IMR-90 (cell line): ENCODE measurements at regions not wholly inside any gene's neighbourhood (a gene's known extent, or its start where the extent isn't known, plus 50 kb on each side); places are given as distances from the start of the nearest gene placed in this dataset.

Experiments used
- ATAC-seq: fragments of 200-7000 bp; cut with Tn5 transposase; 2 replicates; pipeline ENCODE4 v1.9.1; 2020; ENCODE audit warnings: low read depth, mild to moderate bottlenecking, moderate library complexity
- BruUV-seq: library from RNA; stranded (reverse); fragments of 400-500 nt; replicated peaks from 2 replicates; lab custom pipeline; 2021; lab: Mats Ljungman, UMichigan
- CTCF ChIA-PET: fragments of 300-600 bp; formaldehyde crosslinking; extraction: SDS; loops from one replicate; lab custom pipeline; 2021; ENCODE audit warnings: antibody characterized with exemption; lab: Yijun Ruan, JAX
- POLR2A ChIA-PET: fragments of 300-600 bp; sonication (Branson Sonifier 250); formaldehyde crosslinking; loops from one replicate; lab custom pipeline; 2022; ENCODE audit warnings: antibody characterized with exemption; ENCODE audit not compliant: unreplicated experiment; lab: Charles Lee
- DNase-seq: peaks from one replicate; pipeline ENCODE4 v3.0.0; 2013
- H2AFZ ChIP-seq: replicated peaks from 2 replicates; pipeline ENCODE3; 2013; ENCODE audit warnings: low read length, mild to moderate bottlenecking; ENCODE audit not compliant: poor library complexity
- H2AK5ac ChIP-seq: 2 replicates; pipeline ENCODE4 v1.6.1; 2013; ENCODE audit warnings: low read depth, low read length, inconsistent platforms
- H2AK9ac ChIP-seq: replicated peaks from 2 replicates; pipeline ENCODE3; 2013; ENCODE audit warnings: mild to moderate bottlenecking, low read depth, low read length, moderate library complexity; ENCODE audit not compliant: poor library complexity
- H2BK120ac ChIP-seq: 2 replicates; pipeline ENCODE4 v1.6.1; 2013; ENCODE audit warnings: low read depth, low read length, inconsistent platforms
- H2BK15ac ChIP-seq: 3 replicates; pipeline ENCODE4 v1.6.1; 2013; ENCODE audit warnings: low read depth, low read length, inconsistent platforms
- H2BK20ac ChIP-seq: 2 replicates; pipeline ENCODE4 v1.6.1; 2013; ENCODE audit warnings: low read depth, mild to moderate bottlenecking, inconsistent platforms, low read length, moderate library complexity
- H2BK5ac ChIP-seq: 2 replicates; pipeline ENCODE4 v1.6.1; 2013; ENCODE audit warnings: mild to moderate bottlenecking, low read depth, low read length, inconsistent platforms; ENCODE audit not compliant: poor library complexity, severe bottlenecking
- H3K14ac ChIP-seq: replicated peaks from 2 replicates; pipeline ENCODE4 v1.6.1; 2013; ENCODE audit warnings: low read depth, low read length, inconsistent platforms
- H3K18ac ChIP-seq: 2 replicates; pipeline ENCODE4 v1.6.1; 2013; ENCODE audit warnings: low read depth, low read length, control low read depth
- H3K23ac ChIP-seq: 2 replicates; pipeline ENCODE4 v1.6.1; 2013; ENCODE audit warnings: low read depth, low read length, inconsistent platforms
- H3K27ac ChIP-seq: 2 replicates; pipeline ENCODE4 v1.5.1; 2013; ENCODE audit warnings: mild to moderate bottlenecking, control low read depth, low read length; ENCODE audit not compliant: insufficient read depth
- H3K27me3 ChIP-seq: 2 replicates; pipeline ENCODE4 v1.6.1; 2013; ENCODE audit warnings: low read length; ENCODE audit not compliant: control insufficient read depth, insufficient read depth
- H3K36me3 ChIP-seq: 2 replicates; pipeline ENCODE4 v1.6.1; 2013; ENCODE audit warnings: low read length, mixed read lengths; ENCODE audit not compliant: control insufficient read depth, insufficient read depth
- H3K4ac ChIP-seq: 2 replicates; pipeline ENCODE4 v1.6.1; 2013; ENCODE audit warnings: low read depth, low read length, inconsistent platforms
- H3K4me1 ChIP-seq: 2 replicates; pipeline ENCODE4 v1.6.1; 2013; ENCODE audit warnings: low read length, mixed read lengths; ENCODE audit not compliant: control insufficient read depth, insufficient read depth
- H3K4me2 ChIP-seq: 2 replicates; pipeline ENCODE4 v1.6.1; 2013; ENCODE audit warnings: low read depth, mild to moderate bottlenecking, control low read depth, low read length, moderate library complexity
- H3K4me3 ChIP-seq: 2 replicates; pipeline ENCODE4 v1.5.1; 2013; ENCODE audit warnings: low read depth, mild to moderate bottlenecking, control low read depth, low read length, moderate library complexity; ENCODE audit not compliant: insufficient read depth
- H3K56ac ChIP-seq: 2 replicates; pipeline ENCODE4 v1.6.1; 2013; ENCODE audit warnings: low read length, inconsistent platforms; ENCODE audit not compliant: insufficient read depth; ENCODE audit errors: extremely low read depth
- H3K79me1 ChIP-seq, 2 experiments: 2 replicates each; pipeline ENCODE4 v1.6.1; 2013; ENCODE audit warnings: low read length in 2 of 2, inconsistent platforms in 1 of 2, low read depth in 1 of 2
- H3K9ac ChIP-seq: 2 replicates; pipeline ENCODE4 v1.6.1; 2013; ENCODE audit warnings: low read depth, low read length, control low read depth
- H3K9me1 ChIP-seq: 2 replicates; pipeline ENCODE4 v1.6.1; 2013; ENCODE audit warnings: low read length, inconsistent platforms; ENCODE audit not compliant: insufficient read depth
- H3K9me3 ChIP-seq: 2 replicates; pipeline ENCODE4 v1.6.1; 2013; ENCODE audit warnings: low read length; ENCODE audit not compliant: control insufficient read depth, insufficient read depth
- H4K20me1 ChIP-seq: 2 replicates; pipeline ENCODE4 v1.6.1; 2013; ENCODE audit warnings: low read length, inconsistent platforms; ENCODE audit not compliant: insufficient read depth
- H4K5ac ChIP-seq: 2 replicates; pipeline ENCODE4 v1.6.1; 2013; ENCODE audit warnings: mild to moderate bottlenecking, low read depth, low read length, control low read depth
- H4K8ac ChIP-seq, 2 experiments: 2 replicates each; pipeline ENCODE4 v1.6.1; 2013; ENCODE audit warnings: low read depth in 2 of 2, low read length in 2 of 2, control low read depth in 1 of 2, inconsistent platforms in 1 of 2
- H4K91ac ChIP-seq: 2 replicates; pipeline ENCODE4 v1.6.1; 2013; ENCODE audit warnings: low read depth, low read length, inconsistent platforms; ENCODE audit not compliant: insufficient read depth
- BHLHE40 ChIP-seq: fragments of 150-350 bp; IDR thresholded peaks from 2 replicates; pipeline ENCODE4 v1.6.1; 2016; ENCODE audit warnings: mild to moderate bottlenecking, low read depth, low read length
- CEBPB ChIP-seq: IDR thresholded peaks from 2 replicates; pipeline ENCODE4 v1.6.1; 2012; ENCODE audit warnings: low read depth, low read length, improper control_type of control experiment
- CHD1 ChIP-seq: IDR thresholded peaks from 2 replicates; pipeline ENCODE4 v1.6.1; 2012; ENCODE audit warnings: low read depth, low read length, improper control_type of control experiment
- FOS ChIP-seq: fragments of 150-350 bp; IDR thresholded peaks from 2 replicates; pipeline ENCODE4 v1.6.1; 2016; ENCODE audit warnings: low read depth, low read length
- MAFK ChIP-seq: IDR thresholded peaks from 2 replicates; pipeline ENCODE4 v1.6.1; 2012; ENCODE audit warnings: low read depth, low read length, improper control_type of control experiment
- MAZ ChIP-seq: IDR thresholded peaks from 2 replicates; pipeline ENCODE4 v1.6.1; 2012; ENCODE audit warnings: low read depth, mild to moderate bottlenecking, low read length, improper control_type of control experiment, moderate library complexity, borderline replicate concordance
- MXI1 ChIP-seq: IDR thresholded peaks from 2 replicates; pipeline ENCODE4 v1.6.1; 2012; ENCODE audit warnings: low read depth, mild to moderate bottlenecking, low read length, moderate library complexity, borderline replicate concordance
- NFE2L2 ChIP-seq: fragments of 150-350 bp; IDR thresholded peaks from 2 replicates; pipeline ENCODE4 v1.6.1; 2016; ENCODE audit warnings: low read depth, mild to moderate bottlenecking, low read length
- POLR2A ChIP-seq: IDR thresholded peaks from 2 replicates; pipeline ENCODE4 v1.6.1; 2012; ENCODE audit warnings: mild to moderate bottlenecking, low read depth, low read length
- RAD21 ChIP-seq: IDR thresholded peaks from 2 replicates; pipeline ENCODE4 v1.6.1; 2012; ENCODE audit warnings: low read length, improper control_type of control experiment
- RCOR1 ChIP-seq: IDR thresholded peaks from 2 replicates; pipeline ENCODE4 v1.6.1; 2012; ENCODE audit warnings: mild to moderate bottlenecking, low read length, improper control_type of control experiment; ENCODE audit not compliant: insufficient replicate concordance
- RFX5 ChIP-seq: IDR thresholded peaks from 2 replicates; pipeline ENCODE4 v1.8.0; 2012; ENCODE audit warnings: low read depth, mild to moderate bottlenecking, low read length, moderate library complexity
- SMC3 ChIP-seq: fragments of 150-350 bp; IDR thresholded peaks from 2 replicates; pipeline ENCODE4 v1.6.1; 2016; ENCODE audit warnings: low read depth, mild to moderate bottlenecking, antibody characterized with exemption, low read length, moderate library complexity
- WGBS, 2 experiments: methylation state at CpG; one replicate each; pipeline versions ENCODE4 v1.1.5 to v1.1.7; 2013; ENCODE audit warnings: missing lambda C conversion rate in 2 of 2; ENCODE audit not compliant: insufficient read length in 1 of 2; ENCODE audit errors: extremely low coverage in 2 of 2; 5-methylcytosine and 5-hydroxymethylcytosine counted together
- dilution Hi-C: fragments of 300-500 bp; cut with HindIII; formaldehyde crosslinking; loops from one replicate; pipeline ENCODE4 v1.14.3; 2018; ENCODE audit warnings: low sequenced_read_pairs; ENCODE audit not compliant: unreplicated experiment
- in situ Hi-C: fragments of 300-500 bp; cut with MboI; formaldehyde crosslinking; loops from 3 replicates; pipeline ENCODE4 v1.14.3; 2019; ENCODE audit warnings: low sequenced_read_pairs, inconsistent platforms, mixed read lengths
- intact Hi-C: fragments of 100-400 bp; cut with micrococcal nuclease; formaldehyde crosslinking; loops from 2 replicates; pipeline ENCODE4 v1.10.0; 2022
- TF ChIP-seq, protein P1 (sequence below): fragments of 150-350 bp; IDR thresholded peaks from 2 replicates; pipeline ENCODE4 v1.6.1; 2016; ENCODE audit warnings: low read depth, mild to moderate bottlenecking, low read length, moderate library complexity, borderline replicate concordance
- TF ChIP-seq, protein P2 (sequence below): fragments of 150-350 bp; IDR thresholded peaks from 2 replicates; pipeline ENCODE4 v1.6.1; 2017; ENCODE audit warnings: mild to moderate bottlenecking, antibody characterized with exemption, low read length, low read depth
- TF ChIP-seq, protein P3 (sequence below): conservative IDR thresholded peaks from 2 replicates; pipeline ENCODE4 v1.5.1; 2012; ENCODE audit warnings: mild to moderate bottlenecking, low read depth, low read length, improper control_type of control experiment

DNA sequence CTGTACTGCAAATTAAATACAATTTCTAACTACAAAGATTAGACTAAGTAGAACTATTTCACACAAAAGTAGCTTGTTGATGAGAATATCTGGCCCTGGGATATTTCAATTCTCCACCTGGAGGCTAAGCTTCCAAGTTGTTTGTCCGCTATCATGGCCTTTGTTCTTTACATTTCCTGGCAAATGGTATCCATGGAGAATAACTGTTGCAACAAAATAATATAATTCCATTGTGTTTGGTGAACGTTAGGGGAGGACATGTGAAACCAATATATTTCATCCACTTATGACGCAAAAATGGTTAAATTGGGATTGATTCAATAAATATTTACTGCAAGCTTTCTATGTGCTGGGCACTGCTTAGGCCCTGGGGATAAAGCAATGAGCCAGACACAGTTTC is 565.4 kb downstream of the PTPRC start:
- Histone ChIP-seq H3K79me1 (no peaks in the 10 kb centered on the region), H2BK120ac (no peak overlapping the region), H4K20me1 (no peaks in the 10 kb centered on the region), H4K91ac (no peak overlapping the region), H2BK15ac (no peak overlapping the region), H2AK9ac (no peak overlapping the region), H3K9me1 (no peaks in the 10 kb centered on the region), H4K5ac (no peak overlapping the region), H3K27ac (no peak overlapping the region), H3K14ac (no peak overlapping the region), H3K23ac (no peak overlapping the region), H3K27me3 (no peaks in the 10 kb centered on the region), H2AK5ac (no peak overlapping the region), H2BK20ac (no peak overlapping the region), H2AFZ (no peak overlapping the region), H3K4me3 (no peak overlapping the region), H3K4me2 (no peak overlapping the region), H3K18ac (no peak overlapping the region), H3K36me3 (no peaks in the 10 kb centered on the region), H3K4ac (no peak overlapping the region), H3K56ac (no peak overlapping the region), H3K9ac (no peak overlapping the region), H3K9me3 (no peaks in the 10 kb centered on the region), H4K8ac (no peak overlapping the region), H2BK5ac (no peak overlapping the region), H3K4me1 (no peaks in the 10 kb centered on the region)
- dilution Hi-C loops = no loop called here
- intact Hi-C loops = no loop called here
- DNase-seq (no peak), ATAC-seq (no peak)
- no CpG with 5 or more reads among the region's 3 CpGs for WGBS, 2 experiments
- in situ Hi-C loops = no loop called here
- POLR2A ChIA-PET = no interaction called here
- CTCF ChIA-PET = interaction anchor here (0.6 to 0.9 kb wide), 2 partner anchors 40 to 61 kb away, joined by 3 read pairs; no protein-coding TSS in a partner anchor
- no TSS peak for BruUV-seq
- TF ChIP-seq MAFK (no peak), SMC3 (no peak), BHLHE40 (no peak), CHD1 (no peak), RAD21 (no peak), FOS (no peak), POLR2A (no peak), CEBPB (no peak), RFX5 (no peak), NFE2L2 (no peak), MAZ (no peak), RCOR1 (no peak), MXI1 (no peak)
- TF ChIP-seq, protein P1, sequence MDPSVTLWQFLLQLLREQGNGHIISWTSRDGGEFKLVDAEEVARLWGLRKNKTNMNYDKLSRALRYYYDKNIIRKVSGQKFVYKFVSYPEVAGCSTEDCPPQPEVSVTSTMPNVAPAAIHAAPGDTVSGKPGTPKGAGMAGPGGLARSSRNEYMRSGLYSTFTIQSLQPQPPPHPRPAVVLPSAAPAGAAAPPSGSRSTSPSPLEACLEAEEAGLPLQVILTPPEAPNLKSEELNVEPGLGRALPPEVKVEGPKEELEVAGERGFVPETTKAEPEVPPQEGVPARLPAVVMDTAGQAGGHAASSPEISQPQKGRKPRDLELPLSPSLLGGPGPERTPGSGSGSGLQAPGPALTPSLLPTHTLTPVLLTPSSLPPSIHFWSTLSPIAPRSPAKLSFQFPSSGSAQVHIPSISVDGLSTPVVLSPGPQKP = no peak
- TF ChIP-seq, protein P2, sequence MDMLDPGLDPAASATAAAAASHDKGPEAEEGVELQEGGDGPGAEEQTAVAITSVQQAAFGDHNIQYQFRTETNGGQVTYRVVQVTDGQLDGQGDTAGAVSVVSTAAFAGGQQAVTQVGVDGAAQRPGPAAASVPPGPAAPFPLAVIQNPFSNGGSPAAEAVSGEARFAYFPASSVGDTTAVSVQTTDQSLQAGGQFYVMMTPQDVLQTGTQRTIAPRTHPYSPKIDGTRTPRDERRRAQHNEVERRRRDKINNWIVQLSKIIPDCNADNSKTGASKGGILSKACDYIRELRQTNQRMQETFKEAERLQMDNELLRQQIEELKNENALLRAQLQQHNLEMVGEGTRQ = no peak
- TF ChIP-seq, protein P3, sequence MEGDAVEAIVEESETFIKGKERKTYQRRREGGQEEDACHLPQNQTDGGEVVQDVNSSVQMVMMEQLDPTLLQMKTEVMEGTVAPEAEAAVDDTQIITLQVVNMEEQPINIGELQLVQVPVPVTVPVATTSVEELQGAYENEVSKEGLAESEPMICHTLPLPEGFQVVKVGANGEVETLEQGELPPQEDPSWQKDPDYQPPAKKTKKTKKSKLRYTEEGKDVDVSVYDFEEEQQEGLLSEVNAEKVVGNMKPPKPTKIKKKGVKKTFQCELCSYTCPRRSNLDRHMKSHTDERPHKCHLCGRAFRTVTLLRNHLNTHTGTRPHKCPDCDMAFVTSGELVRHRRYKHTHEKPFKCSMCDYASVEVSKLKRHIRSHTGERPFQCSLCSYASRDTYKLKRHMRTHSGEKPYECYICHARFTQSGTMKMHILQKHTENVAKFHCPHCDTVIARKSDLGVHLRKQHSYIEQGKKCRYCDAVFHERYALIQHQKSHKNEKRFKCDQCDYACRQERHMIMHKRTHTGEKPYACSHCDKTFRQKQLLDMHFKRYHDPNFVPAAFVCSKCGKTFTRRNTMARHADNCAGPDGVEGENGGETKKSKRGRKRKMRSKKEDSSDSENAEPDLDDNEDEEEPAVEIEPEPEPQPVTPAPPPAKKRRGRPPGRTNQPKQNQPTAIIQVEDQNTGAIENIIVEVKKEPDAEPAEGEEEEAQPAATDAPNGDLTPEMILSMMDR = no peak
